Stimulated activated naive CD4-positive, alpha-beta T cell (primary cell): ENCODE measurements at regions not wholly inside any gene's neighbourhood (a gene's known extent, or its start where the extent isn't known, plus 50 kb on each side); places are given as distances from the start of the nearest gene placed in this dataset.

Source experiments
- DNase-seq, 6 experiments: peaks; one replicate each; lab custom pipeline; 2025; lab: John Stamatoyannopoulos, UW

- peak in 2 of 6 experiments; percentile 3 to 7 for DNase-seq
These were observed 366.5 kb upstream of the ARID1B start for GRCh38 chr6:156410649-156411048.

GRCh38 chr6:156408655-156409054 lies 368.5 kb upstream of the ARID1B start:
- no peak for DNase-seq

GRCh38 chr6:156407334-156407733 lies 369.8 kb upstream of the ARID1B start:
- no peak for DNase-seq

- no peak for DNase-seq
These were observed 370.5 kb upstream of the ARID1B start for GRCh38 chr6:156406688-156407087.

- no peak for DNase-seq
These were observed 371.1 kb upstream of the ARID1B start for GRCh38 chr6:156406099-156406498.

- DNase-seq, result no peak
These were observed 374.6 kb upstream of the ARID1B start for GRCh38 chr6:156402628-156403027.

GRCh38 chr6:156402227-156402626 lies 375.0 kb upstream of the ARID1B start:
- no peak for DNase-seq

- no peak for DNase-seq
These were observed 376.7 kb upstream of the ARID1B start for GRCh38 chr6:156400487-156400886.

- no peak for DNase-seq
These were observed 378.2 kb upstream of the ARID1B start for GRCh38 chr6:156398966-156399365.

GRCh38 chr6:156398371-156398770 lies 378.8 kb upstream of the ARID1B start:
- DNase-seq, result no peak

GRCh38 chr6:156396791-156397418 lies 380.3 kb upstream of the ARID1B start:
- DNase-seq, result peak in 4 of 6 experiments; percentile 17 to 72 (median 21)

GRCh38 chr6:156396068-156396771 lies 381.0 kb upstream of the ARID1B start:
- DNase-seq, result peak in 5 of 6 experiments; percentile 10 to 90 (median 79)

- peak; percentile 6 to 68 (median 22) for DNase-seq
These were observed 381.9 kb upstream of the ARID1B start for GRCh38 chr6:156395276-156395675.

- no peak for DNase-seq
These were observed 384.5 kb upstream of the ARID1B start for GRCh38 chr6:156392648-156393047.

- DNase-seq, result peak in 2 of 6 experiments; percentile 3 to 12
These were observed 385.2 kb upstream of the ARID1B start for GRCh38 chr6:156391977-156392376.

- peak in 1 of 6 experiments; percentile 6 for DNase-seq
These were observed 386.0 kb upstream of the ARID1B start for GRCh38 chr6:156391061-156391672.

- DNase-seq, result no peak
These were observed 386.6 kb upstream of the ARID1B start for GRCh38 chr6:156390621-156391020.

GRCh38 chr6:156389296-156389695 lies 387.9 kb upstream of the ARID1B start:
- no peak for DNase-seq

GRCh38 chr6:156387472-156387871 lies 389.7 kb upstream of the ARID1B start:
- DNase-seq, result no peak

- DNase-seq, result no peak
These were observed 394.1 kb upstream of the ARID1B start for GRCh38 chr6:156383059-156383458.

- DNase-seq, result no peak
These were observed 397.5 kb upstream of the ARID1B start for GRCh38 chr6:156379392-156380289.

- DNase-seq, result peak in 2 of 6 experiments; percentile 20 to 25
These were observed 398.3 kb upstream of the ARID1B start for GRCh38 chr6:156378853-156379252.
